WI38 (cell line): ENCODE measurements at regions not wholly inside any gene's neighbourhood (a gene's known extent, or its start where the extent isn't known, plus 50 kb on each side); places are given as distances from the start of the nearest gene placed in this dataset.
"Not testable (repeated sequence)": the region's sequence is repeated elsewhere in the genome, so short reads cannot be mapped to it uniquely, and the experiment has no call there.

Experiments used
- H3K4me3 ChIP-seq: 2 replicates; pipeline ENCODE4 v1.5.1; 2011; ENCODE audit warnings: low read depth, mild to moderate bottlenecking, control low read depth, low read length
- CTCF ChIP-seq: IDR thresholded peaks from 2 replicates; pipeline ENCODE4 v1.5.1; 2012; ENCODE audit warnings: low read depth, mild to moderate bottlenecking, control low read depth, low read length

GRCh38 chr15:70576696-70577095, 186.7 kb downstream of the UACA start:
- no peak overlapping the region for H3K4me3 ChIP-seq
- no peak for TF ChIP-seq CTCF

GRCh38 chr15:70576276-70576675, 187.1 kb downstream of the UACA start:
- H3K4me3 ChIP-seq = no peak overlapping the region
- no peak for TF ChIP-seq CTCF

- H3K4me3 ChIP-seq = no peak overlapping the region
- TF ChIP-seq CTCF = no peak
Measured at GRCh38 chr15:70575231-70576226, 187.8 kb downstream of the UACA start.

- H3K4me3 ChIP-seq = not testable (repeated sequence)
Measured at GRCh38 chr15:70574325-70574724, 189.0 kb downstream of the UACA start.

GRCh38 chr15:70573121-70573850, 190.1 kb downstream of the UACA start:
- TF ChIP-seq CTCF = no peak
- H3K4me3 ChIP-seq = no peak overlapping the region

GRCh38 chr15:70569714-70570231, 193.6 kb downstream of the UACA start:
- TF ChIP-seq CTCF = no peak
- H3K4me3 ChIP-seq = no peak overlapping the region

GRCh38 chr15:70569091-70569713, 194.2 kb downstream of the UACA start:
- H3K4me3 ChIP-seq = no peak overlapping the region
- peak; percentile 45 for TF ChIP-seq CTCF
